Posterior vena cava (tissue), 2 donors: ENCODE measurements at regions not wholly inside any gene's neighbourhood (a gene's known extent, or its start where the extent isn't known, plus 50 kb on each side); places are given as distances from the start of the nearest gene placed in this dataset.
A peak's percentile ranks its signal among the peaks of the same experiment; 100 is the strongest.
"Not testable (repeated sequence)": the region's sequence is repeated elsewhere in the genome, so short reads cannot be mapped to it uniquely, and the experiment has no call there.

ENCODE experiments used
- DNase-seq: peaks from one replicate; pipeline ENCODE4 v3.0.0-alpha.2; 2020; ENCODE audit warnings: low spot score
- intact Hi-C, 2 donors: fragments of 100-400 bp; cut with DNase I; formaldehyde crosslinking; loops; one replicate each; pipeline versions ENCODE4 v1.14.1 to v1.14.2; 2022 to 2023
- donor health status: DM: yes; HTN: yes; CAD: no.
- donor health status: DM: yes; HTN: yes; CAD: no.

DNA sequence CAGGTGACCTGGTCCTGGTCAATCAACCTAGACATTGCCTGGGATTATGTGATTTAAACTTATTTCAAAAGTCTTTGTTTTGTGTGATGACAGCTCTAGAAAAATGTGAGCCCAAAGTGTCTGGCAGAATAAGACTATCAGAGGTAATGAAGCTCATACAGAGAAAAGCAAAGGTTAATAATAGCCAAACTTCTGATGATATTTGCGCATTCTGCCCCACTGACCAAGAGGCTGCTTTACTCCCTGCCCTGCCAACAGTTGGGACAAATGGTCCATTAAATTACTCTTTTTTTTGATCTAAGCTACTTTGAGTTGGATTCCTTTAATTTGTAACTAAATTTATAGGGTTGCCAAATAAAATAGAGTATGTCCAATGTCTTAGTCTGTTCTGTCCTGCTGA, 911.2 kb downstream of the MCTP2 start:
- intact Hi-C loops = no loop called here
- no peak for DNase-seq

GRCh38 chr15:95146481-95146880, 915.1 kb downstream of the MCTP2 start:
- intact Hi-C loops = no loop called here
- no peak for DNase-seq

DNA sequence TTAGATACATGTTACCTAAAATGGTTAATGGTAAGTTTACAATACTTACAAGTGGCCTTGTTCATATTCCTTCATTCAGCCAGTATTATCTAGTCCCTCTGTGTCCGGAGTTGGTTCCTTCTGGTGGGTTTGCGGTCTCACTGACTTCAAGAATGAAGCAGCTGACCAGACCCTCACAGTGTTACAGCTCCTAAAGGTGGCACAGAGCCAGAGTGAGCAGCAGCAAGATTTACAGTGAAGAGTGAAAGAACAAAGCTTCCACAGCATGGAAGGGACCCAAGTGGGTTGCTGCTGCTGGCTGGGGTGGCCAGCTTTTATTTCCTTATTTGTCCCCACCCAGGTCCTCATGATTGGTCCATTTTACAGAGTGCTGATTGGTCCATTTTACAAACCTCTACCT, 916.8 kb downstream of the MCTP2 start:
- intact Hi-C loops = no loop called here
- no peak for DNase-seq

GRCh38 chr15:95149036-95149435, 917.7 kb downstream of the MCTP2 start:
- intact Hi-C loops = no loop called here
- DNase-seq = no peak

- intact Hi-C loops = no loop called here
- no peak for DNase-seq
These were observed 918.4 kb downstream of the MCTP2 start for GRCh38 chr15:95149771-95150170.

DNA sequence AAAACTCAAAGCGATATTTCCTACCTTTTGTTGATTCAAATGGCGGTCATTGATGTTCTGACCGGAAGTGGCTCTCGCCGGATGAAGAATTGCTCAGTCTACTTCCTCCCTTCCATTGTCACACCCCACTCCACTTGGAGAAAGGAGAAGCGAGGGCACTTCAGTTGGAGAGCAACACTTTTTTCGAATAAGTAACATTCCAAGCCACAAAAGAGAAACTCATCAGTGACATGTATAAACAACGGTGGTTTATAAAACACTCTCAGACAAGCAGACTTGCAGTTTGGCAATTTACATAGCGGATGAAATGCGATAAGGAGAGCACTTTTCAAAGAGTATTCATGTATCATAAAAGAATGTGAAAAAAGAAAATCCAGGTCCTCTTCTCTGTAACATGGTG, 919.1 kb downstream of the MCTP2 start:
- intact Hi-C loops = no loop called here
- DNase-seq = no peak

GRCh38 chr15:95152741-95153140, 921.4 kb downstream of the MCTP2 start:
- no peak for DNase-seq
- intact Hi-C loops = no loop called here

GRCh38 chr15:95153201-95153600, 921.8 kb downstream of the MCTP2 start:
- DNase-seq, intact Hi-C loops: not testable (repeated sequence)

- DNase-seq = no peak
- intact Hi-C loops = loop anchor here in 1 of 2 donors (10.0 kb wide), 1 partner anchor 94 kb away; no protein-coding TSS in a partner anchor
These were observed 929.0 kb downstream of the MCTP2 start for GRCh38 chr15:95160316-95160715.

DNA sequence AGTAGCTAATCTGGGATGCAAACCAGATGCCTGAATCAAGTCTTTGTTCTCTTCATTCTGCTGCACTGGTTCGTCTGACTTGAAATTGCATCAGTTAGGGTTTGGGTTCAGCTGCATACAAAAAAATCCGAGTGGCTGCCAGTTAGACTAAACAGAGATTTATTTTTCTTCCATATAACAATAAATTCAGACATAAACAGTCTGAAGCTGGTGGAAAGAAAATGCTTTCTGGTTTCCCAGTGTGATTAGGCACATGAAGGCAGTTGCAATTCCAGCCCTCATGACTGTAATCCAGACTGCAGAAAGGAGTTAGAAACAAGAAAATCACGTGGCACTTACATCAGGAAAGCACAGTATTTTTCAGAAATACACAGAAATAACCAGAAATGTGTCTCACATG, 930.7 kb downstream of the MCTP2 start:
- DNase-seq = no peak
- intact Hi-C loops = loop anchor here in 1 of 2 donors (10.0 kb wide), 1 partner anchor 93 kb away; no protein-coding TSS in a partner anchor

DNA sequence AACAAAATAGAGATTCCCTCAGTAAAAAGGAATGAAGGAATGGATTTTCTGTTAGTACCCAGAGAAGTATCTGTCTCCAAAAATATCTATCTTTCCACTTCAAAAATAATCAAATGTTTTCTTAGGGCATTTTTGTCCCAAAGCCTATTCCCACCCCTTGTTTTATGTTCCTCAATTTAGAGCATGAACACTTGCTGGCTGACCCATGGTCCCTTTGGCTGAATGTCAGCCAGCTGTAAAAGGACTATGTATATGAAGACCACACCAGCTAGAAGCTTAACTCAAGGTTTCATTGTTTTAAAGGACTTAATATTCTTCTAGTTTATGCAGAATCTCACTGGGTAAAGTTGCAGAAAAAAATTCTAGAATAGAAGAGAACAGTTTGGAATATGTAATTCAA, 931.2 kb downstream of the MCTP2 start:
- intact Hi-C loops = loop anchor here in 1 of 2 donors (10.0 kb wide), 1 partner anchor 92 kb away; no protein-coding TSS in a partner anchor
- DNase-seq = no peak

- intact Hi-C loops = loop anchor here in 1 of 2 donors (10.0 kb wide), 1 partner anchor 92 kb away; no protein-coding TSS in a partner anchor
- no peak for DNase-seq
These were observed 931.7 kb downstream of the MCTP2 start for GRCh38 chr15:95162967-95163531.

DNA sequence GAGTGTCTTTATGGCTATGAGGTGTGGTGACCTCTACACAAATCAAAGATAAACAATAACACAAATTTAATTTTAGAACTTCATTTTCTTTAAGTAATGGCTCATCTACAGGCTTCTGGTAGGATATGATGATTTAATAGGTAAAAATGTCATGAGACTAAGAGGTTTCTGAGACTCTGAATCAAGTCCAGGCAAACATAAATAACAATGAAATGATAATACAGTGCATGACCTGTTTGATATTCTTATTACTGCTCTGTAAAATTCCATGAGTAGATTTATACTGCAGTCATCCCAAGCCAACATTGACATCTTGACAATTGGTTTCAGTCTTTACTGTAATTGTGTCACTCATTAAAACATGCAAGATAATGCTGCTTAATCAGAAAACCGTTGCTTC, 936.8 kb downstream of the MCTP2 start:
- intact Hi-C loops = loop anchor here in 1 of 2 donors (10.0 kb wide), 1 partner anchor 87 kb away; no protein-coding TSS in a partner anchor
- no peak for DNase-seq

GRCh38 chr15:95168951-95169431, 937.6 kb downstream of the MCTP2 start:
- intact Hi-C loops = loop anchor here in 1 of 2 donors (10.0 kb wide), 1 partner anchor 86 kb away; no protein-coding TSS in a partner anchor
- DNase-seq = no peak

DNA sequence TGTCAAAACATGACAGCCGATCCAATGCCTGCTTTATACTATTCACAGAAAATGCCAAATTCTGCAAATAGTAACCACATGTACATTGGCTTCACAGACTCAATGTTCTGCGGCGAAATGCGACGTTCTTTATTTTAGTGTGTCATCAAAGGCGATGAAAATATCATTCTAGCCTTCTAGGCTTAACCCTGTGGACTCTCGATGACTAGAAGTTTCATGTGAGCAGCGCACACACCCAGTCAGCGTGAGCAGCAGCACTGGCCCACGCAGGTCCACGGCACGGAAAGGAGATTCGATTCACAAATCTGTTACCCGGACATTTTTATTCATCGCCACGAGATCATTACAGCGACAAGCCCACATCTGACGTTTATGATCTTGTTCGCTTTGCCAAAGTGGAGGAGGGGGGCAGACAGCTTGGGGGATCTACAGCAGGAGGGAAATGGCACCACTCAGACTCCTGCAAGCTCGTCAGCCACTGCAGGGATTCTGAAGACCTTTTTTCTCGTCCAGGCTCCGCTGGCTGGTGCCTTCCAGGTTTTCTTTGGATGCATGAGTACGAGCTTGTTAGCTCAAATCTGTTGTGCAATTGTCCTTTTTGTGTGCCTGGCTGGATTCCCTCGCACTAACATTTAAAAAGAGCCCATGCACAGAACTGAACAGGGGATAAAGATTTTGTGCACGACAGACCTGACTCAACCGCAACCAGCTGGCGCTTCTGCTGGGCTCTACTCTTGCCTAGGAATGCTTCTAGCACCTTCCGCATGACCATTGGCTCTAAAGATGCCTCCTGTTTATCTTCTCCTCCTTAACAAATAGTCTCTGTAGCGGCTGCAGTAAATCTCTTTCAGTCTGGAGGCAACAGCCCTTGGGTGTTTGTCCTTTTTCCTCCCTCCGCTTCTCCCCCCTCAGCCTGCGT, 938.4 kb downstream of the MCTP2 start:
- peak; percentile 85 for DNase-seq
- intact Hi-C loops = loop anchor here (10.0 kb wide), 2 partner anchors 85 to 1175 kb away; no protein-coding TSS in a partner anchor

GRCh38 chr15:95170561-95171380, 939.4 kb downstream of the MCTP2 start:
- no peak for DNase-seq
- intact Hi-C loops = loop anchor here in 1 of 2 donors (10.0 kb wide), 1 partner anchor 1174 kb away; no protein-coding TSS in a partner anchor

DNA sequence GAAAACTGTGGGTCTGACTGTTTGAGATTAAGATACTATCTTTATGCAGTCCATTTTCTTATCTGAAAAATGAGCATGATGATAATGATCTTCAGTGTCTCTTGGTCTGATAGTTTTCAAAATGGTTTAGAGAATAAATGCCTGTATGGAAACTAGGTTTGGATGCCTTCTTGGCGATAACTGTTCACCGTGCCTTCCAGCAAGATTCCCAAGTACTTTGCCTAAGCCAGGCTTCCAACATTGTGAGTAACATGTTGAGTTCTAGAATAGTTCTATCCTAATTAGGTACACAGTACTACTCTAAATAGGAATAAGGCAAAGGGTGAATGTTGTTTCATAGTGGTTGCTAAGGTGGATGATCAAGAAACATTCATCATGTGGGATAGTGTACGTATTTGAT, 940.2 kb downstream of the MCTP2 start:
- no peak for DNase-seq
- intact Hi-C loops = loop anchor here in 1 of 2 donors (10.0 kb wide), 1 partner anchor 1173 kb away; no protein-coding TSS in a partner anchor

DNA sequence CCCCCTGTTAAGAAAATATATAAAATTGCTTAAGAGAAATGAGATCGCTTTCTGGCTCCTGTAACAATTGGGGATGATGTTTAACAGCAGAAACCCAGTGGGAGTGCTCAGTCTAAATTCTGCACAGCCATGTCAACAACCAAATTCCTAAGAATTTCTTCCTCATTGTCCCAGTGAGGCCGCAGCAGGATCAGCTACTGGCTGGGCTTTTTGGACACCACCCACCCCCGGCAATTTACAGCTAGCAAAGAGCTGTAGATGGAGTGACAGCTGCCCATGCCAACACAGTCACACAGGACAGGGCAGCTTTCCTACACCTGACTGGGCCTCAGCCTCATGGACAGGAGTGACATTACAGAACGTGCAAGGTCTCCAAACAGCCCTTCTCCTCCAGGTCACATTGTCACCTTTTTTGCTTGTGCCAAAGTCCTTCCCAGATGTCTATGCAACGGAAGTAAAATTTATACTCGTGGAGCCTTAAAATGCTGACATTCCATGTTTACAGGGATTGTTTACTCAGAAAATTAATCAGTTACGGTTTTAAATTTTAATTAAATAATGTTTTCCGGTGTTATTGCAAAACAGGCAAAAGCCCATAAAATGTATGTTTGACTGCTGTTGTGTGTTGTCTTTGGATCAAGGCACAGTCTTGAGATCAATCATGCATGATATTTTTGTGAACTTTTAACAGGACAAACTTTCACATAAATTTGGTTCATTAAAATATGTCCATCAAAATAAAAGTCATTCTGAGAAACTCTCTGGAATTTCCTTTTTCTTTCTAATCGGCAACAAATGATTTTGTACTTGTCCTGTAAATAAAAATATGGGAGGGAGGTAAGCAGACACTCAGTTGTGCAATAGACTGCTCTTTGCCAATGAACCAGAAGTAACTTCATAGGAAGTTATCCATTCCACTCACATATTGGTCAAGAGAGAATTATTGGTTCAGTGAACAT, 943.2 kb downstream of the MCTP2 start:
- no peak for DNase-seq
- intact Hi-C loops = loop anchor here in 1 of 2 donors (10.0 kb wide), 1 partner anchor 1170 kb away; no protein-coding TSS in a partner anchor
